ENCODE measurements at regions not wholly inside any gene's neighbourhood (a gene's known extent, or its start where the extent isn't known, plus 50 kb on each side); places are given as distances from the start of the nearest gene placed in this dataset.

DNA sequence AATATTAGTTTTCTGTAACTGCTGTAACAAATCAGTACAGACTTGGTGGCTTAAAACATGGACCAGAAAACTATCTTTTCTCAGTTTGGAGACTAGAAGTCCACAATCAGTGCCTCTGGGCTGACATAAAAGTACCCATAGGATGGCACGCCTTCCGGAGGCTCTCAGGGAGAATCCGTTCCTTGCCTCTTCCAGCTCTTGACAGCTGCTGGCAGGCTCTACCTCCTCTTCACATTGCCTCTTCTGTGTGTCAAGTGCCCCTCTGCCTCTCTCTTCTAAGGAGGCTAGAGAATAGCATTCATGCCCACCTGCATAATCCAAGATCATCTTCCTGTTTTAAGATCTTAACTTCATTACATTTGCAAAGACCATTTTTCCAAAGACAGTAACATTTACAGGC lies 1194.2 kb downstream of the EFNB2 start:
- Mint-ChIP-seq H3K4me3 (no peak overlapping the region), H3K27me3 (no peaks in the 10 kb centered on the region), H3K9me3 (no peaks in the 10 kb centered on the region), H3K4me1 (ENCODE audit: low read depth) (peaks cover 12% of the 10 kb centered on the region), H3K27ac (no peak overlapping the region), H3K36me3 (ENCODE audit: low read depth) (no peaks in the 10 kb centered on the region)
- intact Hi-C loops (cut with micrococcal nuclease) = no loop called here
- POLR2A ChIA-PET = no interaction called here
- no peak for ATAC-seq
- TF ChIP-seq, protein P1, sequence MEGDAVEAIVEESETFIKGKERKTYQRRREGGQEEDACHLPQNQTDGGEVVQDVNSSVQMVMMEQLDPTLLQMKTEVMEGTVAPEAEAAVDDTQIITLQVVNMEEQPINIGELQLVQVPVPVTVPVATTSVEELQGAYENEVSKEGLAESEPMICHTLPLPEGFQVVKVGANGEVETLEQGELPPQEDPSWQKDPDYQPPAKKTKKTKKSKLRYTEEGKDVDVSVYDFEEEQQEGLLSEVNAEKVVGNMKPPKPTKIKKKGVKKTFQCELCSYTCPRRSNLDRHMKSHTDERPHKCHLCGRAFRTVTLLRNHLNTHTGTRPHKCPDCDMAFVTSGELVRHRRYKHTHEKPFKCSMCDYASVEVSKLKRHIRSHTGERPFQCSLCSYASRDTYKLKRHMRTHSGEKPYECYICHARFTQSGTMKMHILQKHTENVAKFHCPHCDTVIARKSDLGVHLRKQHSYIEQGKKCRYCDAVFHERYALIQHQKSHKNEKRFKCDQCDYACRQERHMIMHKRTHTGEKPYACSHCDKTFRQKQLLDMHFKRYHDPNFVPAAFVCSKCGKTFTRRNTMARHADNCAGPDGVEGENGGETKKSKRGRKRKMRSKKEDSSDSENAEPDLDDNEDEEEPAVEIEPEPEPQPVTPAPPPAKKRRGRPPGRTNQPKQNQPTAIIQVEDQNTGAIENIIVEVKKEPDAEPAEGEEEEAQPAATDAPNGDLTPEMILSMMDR (IDR thresholded peaks at IDR 0.05) = no peak
- DNase-seq = no peak
- CTCF ChIA-PET = no interaction called here

DNA sequence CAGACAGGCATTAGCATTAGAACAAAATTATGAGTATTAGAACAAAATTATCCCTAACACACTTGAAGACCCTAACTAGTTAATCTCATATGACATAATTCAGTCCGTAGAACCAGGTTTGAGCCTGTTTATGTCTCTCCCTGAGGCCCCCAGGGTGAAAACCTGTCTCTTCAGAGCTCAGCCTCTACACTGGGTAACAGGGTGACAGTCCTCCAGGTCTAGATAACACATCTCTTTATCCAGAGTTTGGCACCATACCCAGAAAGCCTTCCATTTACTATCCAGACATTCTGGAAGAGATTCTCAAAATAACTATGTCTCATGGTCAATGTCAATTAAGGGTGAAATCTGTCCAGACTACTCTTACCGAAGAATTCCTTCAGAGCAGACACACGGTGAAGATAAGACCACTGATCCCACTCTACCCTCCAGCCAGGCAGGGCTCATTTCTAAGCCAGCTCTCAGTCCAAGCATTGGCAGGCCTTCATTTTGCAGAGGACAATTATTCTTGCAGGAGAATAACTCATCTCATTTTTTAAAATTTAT lies 1195.3 kb downstream of the EFNB2 start:
- Mint-ChIP-seq H3K36me3 (ENCODE audit: low read depth) (no peaks in the 10 kb centered on the region), H3K9me3 (no peaks in the 10 kb centered on the region), H3K4me3 (no peak overlapping the region), H3K27me3 (no peaks in the 10 kb centered on the region), H3K27ac (no peak overlapping the region), H3K4me1 (ENCODE audit: low read depth) (peaks cover 12% of the 10 kb centered on the region)
- POLR2A ChIA-PET = no interaction called here
- DNase-seq = no peak
- CTCF ChIA-PET = no interaction called here
- TF ChIP-seq, protein P1 (IDR thresholded peaks at IDR 0.05) = no peak
- no peak for ATAC-seq
- intact Hi-C loops (cut with micrococcal nuclease) = no loop called here

DNA sequence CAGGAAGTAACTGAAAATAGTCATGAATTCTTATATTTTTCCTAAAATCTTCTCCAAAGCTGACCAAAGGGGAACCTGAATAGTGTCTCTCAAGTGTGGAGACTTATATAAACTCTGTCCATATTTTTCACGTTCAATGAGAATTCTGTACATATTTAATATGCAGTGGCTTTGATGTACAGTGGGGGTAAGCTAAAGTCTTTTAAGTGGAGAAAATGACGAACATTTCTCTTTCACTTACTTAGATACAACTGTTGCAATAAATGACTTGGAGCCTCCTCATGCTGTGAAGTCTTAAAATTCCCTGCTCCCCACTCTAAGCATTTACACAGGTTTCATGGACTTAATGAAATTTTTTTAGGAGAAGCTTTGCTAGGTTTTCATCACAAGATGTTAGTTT lies 1196.7 kb downstream of the EFNB2 start:
- no peak for ATAC-seq
- H3K36me3 Mint-ChIP-seq (ENCODE audit: low read depth) = no peaks in the 10 kb centered on the region
- no peaks in the 10 kb centered on the region for H3K27me3 Mint-ChIP-seq
- CTCF ChIA-PET = interaction anchor here (0.8 to 1.0 kb wide), 2 partner anchors 26 to 1198 kb away, joined by 3 read pairs; no protein-coding TSS in a partner anchor
- no peaks in the 10 kb centered on the region for H3K9me3 Mint-ChIP-seq
- POLR2A ChIA-PET = no interaction called here
- H3K4me3 Mint-ChIP-seq = peak overlapping the region; percentile 24
- H3K4me1 Mint-ChIP-seq (ENCODE audit: low read depth) = peaks cover 12% of the 10 kb centered on the region
- TF ChIP-seq, protein P1 (IDR thresholded peaks at IDR 0.05) = no peak
- H3K27ac Mint-ChIP-seq = no peak overlapping the region
- DNase-seq = no peak
- intact Hi-C loops (cut with micrococcal nuclease) = no loop called here

DNA sequence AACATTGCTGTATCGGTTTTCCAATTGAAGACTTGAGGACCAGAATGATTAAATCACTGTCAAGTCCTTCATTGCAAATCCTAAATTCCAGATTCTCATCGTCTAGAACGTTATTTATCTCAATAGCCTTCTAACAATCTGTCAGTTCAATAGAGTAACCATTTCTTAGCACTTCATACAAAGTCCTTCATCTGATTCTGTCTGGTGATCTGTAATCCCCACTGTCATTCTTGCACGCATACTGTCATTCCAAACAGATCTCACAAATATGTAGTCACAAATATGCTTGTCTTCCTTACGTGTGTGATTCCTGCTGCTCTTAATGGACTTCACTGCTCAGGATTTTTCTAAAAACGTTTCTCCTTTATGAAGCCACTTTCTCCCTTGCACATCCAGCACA lies 1197.5 kb downstream of the EFNB2 start:
- ChIA-PET POLR2A (no interaction called here), CTCF (interaction anchor here (0.8 to 1.0 kb wide), 2 partner anchors 27 to 1199 kb away, joined by 3 read pairs; no protein-coding TSS in a partner anchor)

More for the DNA sequence above, 1197.5 kb downstream of the EFNB2 start:
- intact Hi-C loops (cut with micrococcal nuclease) = no loop called here
- TF ChIP-seq, protein P1 (IDR thresholded peaks at IDR 0.05) = no peak
- Mint-ChIP-seq H3K9me3 (no peaks in the 10 kb centered on the region), H3K27ac (no peak overlapping the region), H3K27me3 (no peaks in the 10 kb centered on the region), H3K36me3 (ENCODE audit: low read depth) (no peaks in the 10 kb centered on the region), H3K4me1 (ENCODE audit: low read depth) (peaks cover 10% of the 10 kb centered on the region), H3K4me3 (no peak overlapping the region)
- ATAC-seq (no peak), DNase-seq (no peak)

All from activated CD8-positive, alpha-beta T cell treated with anti-CD3 and anti-CD28 coated beads for 36 hours (primary cell).